IPS-NIHi7 (cell line): ENCODE measurements at regions not wholly inside any gene's neighbourhood (a gene's known extent, or its start where the extent isn't known, plus 50 kb on each side); places are given as distances from the start of the nearest gene placed in this dataset.

ENCODE experiments used
- DNase-seq: peaks from one replicate; pipeline ENCODE4 v3.0.0; 2012; ENCODE audit warnings: mixed read lengths; ENCODE audit errors: extremely low spot score

DNA sequence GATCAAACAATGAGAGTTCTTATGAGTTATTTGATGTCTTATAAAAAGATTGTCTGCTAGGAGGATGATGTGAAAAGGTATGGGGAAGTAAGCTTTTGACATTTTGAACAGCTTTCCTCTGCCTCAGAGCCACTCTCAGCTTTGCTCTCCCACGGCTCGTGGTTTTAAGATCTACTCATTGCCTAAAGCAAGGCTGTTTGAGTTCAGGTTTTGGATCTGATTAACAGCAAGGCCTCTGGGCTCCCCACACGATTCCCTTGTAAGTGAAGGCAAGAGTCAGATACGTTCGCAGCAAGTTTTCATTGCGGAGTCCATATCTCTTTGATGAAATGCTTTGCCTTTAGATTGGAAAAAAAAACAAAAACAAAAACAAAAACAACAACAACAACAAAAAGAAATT is 515.0 kb upstream of the SALL1 start:
- DNase-seq, result no peak

DNA sequence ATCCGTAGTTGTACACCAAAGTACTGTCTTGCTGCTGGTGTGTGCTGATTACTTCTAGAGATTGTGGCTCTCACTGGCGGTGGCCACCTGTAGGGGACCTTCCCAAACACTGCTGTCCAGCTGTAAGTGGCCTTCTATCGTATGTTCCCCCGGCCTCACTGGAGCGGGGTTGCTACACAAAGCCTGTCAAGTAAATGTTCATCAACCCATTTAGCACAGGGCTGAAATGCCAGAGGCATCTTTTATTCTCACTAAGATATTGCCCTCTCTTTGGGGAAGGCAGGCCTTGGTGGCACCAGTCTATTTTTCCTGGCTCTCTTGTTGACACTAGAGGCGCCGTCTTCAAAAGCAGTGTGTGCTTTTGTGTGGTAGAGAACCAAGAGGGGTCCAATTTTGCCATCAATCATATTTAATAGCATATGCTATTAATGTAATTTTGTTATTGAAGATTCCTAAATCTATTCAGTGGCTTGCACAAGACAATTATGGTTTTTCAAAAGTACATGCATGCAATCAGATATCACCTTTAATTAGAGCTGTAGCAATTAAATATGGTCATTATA is 514.4 kb upstream of the SALL1 start:
- no peak for DNase-seq

DNA sequence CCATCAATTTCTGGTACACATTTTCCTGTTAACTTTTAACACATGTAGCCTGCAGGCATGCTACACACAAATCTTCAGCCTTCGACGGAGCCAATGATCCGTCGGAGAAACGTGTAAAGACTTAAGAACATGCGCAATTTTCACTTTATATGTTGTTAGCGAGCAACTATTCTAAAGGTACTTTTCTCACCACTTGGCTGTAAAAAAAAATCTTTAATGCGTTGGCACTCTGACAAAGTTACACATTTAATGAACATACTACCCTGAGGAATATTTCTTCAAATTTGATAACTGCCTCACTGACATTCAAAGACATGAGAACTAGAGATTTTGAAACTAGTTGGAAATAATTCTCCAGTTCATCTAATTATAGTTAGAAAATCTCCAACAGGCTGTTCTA is 507.5 kb upstream of the SALL1 start:
- DNase-seq, result no peak

DNA sequence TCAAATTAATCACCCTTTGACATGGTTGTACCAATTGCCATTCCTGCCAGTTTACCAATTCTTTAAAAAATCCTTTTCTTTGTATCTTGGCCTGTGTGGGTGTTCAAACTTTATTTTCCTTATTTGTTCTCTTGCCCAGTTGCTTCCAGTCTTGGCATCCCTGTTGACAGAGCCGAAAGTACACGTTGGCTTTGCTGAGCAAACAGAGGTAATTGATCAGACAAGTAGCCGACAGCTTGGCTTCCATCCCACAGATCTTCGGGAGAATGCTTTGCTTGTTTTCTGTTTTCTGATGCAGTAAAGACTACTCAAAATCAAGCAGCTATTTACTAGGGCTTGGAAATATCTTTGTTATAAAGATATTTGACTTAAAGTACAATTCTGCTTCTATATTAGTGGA is 506.8 kb upstream of the SALL1 start:
- DNase-seq, result no peak

DNA sequence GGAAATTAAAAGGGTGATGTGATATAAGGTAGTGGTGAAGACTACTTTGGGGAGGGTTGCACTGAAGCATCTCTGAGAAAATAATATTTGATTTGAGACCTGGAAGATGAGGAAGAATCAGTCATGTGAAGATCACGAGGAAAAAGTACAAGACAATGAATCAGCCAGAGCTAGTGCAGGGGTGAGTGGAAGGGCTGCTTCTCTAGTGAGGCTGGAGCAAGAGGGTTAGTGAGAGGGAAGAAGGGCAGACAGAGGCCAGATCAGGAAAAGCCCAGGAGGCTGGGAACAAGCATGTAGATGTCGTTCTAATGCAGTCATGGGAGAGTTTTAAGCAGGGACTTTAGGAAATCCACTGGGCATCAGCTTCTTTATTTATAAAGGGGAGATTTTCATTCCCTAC is 504.2 kb upstream of the SALL1 start:
- no peak for DNase-seq

DNA sequence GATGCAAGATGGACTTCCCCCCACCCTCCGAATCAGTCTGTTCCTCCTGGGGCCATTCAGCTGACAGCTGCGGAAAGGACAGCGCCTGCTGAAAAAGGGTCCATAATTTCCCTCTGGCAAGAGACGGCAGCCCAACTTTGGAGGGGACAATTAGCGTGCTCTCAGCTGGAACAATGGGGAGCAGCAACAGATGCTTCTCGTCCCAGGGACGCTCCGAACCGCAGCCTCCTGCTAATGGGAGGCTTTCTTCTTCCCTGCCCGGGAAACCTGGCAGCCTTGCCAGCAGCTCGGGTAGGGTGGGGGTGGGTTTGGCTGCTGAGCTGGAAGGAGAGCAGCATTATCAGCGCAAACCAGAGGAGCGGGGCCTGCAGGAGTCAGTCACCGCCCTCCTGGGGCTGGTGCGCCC is 500.0 kb upstream of the SALL1 start:
- DNase-seq, result peak; percentile 35

DNA sequence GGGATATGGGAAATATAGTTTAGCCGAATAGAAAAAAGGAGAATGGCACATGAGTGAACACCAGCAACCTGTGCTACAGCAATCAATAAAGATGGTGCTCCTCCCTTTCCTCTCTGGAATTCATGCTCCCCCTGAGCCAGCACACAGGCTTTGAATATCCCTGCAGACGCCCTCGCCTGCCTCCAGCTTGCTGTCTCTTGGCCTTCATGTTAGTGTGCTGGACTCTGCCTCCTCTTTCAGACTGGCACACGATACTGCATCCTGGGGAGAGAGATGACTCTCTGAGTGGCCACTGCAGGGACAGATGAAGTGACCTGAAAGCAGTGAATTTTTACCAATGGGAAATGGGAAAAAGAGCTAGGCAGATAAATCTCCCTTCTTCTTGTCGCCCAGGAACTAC is 498.6 kb upstream of the SALL1 start:
- no peak for DNase-seq

DNA sequence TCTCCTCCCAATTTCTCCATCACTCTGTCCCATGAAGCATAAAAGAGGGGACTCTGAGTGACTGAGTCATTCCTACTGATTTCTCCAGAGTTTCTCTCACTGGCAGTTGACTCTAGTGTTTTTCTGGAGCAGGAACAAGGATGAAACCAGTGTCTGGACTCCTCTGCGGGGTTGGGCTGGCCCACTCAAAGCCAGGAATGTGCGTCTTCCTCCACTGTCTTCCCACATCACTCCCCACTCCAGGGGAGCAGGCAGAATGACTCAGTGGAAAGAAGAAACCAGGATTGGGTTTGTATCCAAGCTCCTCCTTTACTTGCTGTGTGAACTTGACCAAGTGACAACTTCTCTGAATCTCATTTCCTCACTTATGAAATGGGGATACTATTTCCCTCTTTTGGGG is 497.5 kb upstream of the SALL1 start:
- no peak for DNase-seq

DNA sequence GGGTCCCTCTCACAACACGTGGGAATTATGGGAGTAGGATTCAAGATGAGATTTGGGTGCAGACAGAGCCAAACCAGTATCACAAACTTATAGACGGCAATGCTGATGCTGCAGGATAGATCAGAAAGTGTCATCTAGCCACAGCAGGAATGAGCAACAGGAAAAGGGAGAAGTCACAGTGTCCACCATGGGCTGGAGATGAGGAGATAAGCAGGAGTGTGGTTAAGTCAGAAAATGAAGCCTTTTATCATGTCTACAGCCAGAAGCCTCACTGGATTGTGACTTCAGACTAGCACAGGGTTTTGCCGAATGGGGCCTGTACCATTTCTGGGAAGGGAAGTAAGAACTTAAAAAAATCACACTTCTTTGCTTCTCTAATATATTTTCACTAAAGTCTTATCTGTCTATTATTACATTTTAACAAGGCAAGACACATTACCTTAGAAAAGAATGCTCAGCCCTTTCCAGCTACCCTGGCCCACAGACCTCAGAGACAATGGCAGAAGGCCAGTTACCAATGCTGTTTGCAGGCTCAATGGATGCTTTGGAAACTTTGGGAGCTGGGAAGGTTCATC is 490.2 kb upstream of the SALL1 start:
- no peak for DNase-seq

DNA sequence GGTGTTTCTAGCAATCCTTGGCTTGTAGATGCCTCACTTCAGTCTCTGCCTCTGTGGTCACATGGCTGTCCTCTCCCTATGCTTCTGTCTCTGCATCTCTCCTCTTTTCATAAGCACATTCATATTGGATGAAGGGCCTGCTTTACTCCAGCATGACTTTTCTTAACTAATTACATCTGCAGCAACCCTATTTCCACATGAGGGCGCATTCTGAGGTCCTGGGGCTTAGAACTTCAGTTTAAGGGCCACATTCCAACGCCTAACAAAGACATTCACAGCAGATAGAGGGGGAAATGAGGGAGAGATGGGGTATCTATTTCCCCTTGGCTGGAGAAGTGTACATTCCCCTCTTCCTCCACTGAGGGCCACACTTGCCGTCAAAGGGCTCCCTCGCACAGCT is 489.1 kb upstream of the SALL1 start:
- no peak for DNase-seq

DNA sequence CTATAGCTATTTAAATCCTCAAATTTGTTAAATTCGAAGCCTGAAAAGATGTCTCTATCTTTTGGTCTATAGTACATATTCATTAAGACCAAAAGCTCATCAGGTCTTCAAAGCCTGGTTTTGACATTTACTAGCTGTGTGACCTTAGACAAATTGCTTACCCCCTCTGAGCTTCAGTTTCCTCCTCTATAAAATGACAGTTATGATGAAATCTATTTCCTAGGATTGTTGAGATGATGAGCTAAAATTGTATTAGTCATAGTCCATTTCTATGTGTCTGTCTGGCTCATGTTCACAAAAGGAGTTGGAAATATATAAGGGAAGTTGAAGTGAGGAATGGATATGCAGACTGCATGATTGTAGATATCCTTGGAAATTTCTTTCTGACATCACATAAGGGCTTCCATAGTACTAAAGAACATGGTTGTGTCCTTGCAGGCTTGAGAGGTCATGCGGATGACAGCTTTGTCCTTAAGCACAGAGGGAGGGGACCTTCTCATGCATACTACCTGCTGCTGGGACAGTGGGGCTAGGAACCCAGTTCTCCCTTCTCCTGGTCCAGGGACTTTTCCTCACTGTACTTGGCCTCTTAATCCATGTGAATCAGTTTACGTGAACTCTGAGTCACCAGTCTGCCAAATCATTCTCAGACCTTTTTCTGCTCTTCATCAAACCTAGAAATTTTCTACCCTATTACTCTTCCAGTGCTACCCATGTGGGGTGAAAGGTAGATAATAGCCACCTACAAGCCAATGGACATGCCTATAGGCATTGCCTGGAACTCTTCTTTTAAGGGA is 487.5 kb upstream of the SALL1 start:
- no peak for DNase-seq

DNA sequence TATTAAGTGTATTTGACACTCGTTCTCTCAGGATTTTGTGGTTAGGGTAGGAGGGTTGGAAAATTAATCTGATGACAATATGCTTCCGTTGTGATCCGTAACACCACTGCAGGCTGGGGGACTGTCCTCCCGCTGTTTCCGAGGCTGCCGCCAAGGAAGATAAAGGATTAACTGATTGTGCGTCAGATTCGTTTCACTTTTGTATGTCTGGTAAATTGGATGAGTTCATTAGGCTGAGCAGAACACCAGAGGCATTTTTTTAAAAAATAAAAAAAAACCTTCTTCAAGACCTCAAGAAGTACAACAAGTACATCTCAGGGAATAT is 486.7 kb upstream of the SALL1 start:
- DNase-seq, result no peak

DNA sequence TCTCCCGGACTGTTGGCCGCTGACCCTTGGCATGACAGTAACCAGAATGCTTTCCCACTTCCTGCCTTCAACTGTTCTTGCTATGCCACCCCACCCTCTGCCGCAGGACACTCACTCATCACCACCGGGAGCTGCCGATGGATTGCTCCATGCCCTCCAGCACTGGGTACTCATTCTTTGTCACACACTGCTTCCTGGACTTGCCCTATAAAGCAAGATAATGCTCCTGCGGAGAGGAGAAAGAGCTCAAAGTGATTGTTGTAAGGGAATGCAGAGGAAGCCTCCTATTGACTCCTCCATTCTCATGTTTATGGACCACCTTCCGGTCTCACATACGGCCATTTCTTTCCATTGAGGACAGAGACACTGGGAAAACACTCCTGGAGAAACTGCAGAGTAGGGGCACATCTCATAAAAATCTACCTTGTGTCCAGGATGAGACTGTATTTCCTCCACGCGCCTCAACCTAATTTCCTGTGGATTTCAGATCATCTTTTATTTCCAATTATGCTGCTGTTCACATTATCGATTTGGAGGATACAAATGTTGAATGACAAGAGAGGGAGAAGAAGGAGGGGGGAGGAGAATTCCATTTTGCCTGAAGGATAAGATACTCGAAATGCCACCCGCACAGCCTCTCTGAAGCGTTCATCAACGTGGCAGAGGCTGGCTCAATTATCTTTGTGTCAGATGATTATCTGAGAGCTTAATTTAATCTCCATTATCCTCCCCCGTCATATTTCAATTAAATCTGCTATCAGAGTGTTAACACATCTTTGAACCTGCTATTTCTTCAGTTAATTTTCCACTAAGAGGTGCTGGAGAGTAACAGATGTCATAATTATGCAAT is 486.1 kb upstream of the SALL1 start:
- peak; percentile 76 for DNase-seq

DNA sequence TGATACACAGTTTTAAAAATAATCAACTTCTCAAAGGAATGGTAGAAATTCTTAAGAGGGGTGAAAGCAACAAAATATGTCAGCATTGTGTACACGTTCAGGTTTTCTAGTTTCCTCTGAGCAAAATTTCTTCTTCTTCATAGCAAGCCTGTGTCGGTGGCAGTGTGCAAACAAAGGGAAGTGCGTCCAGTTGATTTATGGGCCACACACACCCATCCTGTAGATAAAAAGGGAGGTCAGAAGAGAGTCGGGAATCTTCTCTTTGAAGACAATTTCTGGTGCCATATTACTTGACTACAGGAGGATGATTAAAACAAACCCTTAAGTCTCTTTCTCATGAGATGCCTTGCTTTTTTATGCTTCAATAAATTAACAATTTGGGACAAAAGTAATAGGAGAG is 484.1 kb upstream of the SALL1 start:
- no peak for DNase-seq

DNA sequence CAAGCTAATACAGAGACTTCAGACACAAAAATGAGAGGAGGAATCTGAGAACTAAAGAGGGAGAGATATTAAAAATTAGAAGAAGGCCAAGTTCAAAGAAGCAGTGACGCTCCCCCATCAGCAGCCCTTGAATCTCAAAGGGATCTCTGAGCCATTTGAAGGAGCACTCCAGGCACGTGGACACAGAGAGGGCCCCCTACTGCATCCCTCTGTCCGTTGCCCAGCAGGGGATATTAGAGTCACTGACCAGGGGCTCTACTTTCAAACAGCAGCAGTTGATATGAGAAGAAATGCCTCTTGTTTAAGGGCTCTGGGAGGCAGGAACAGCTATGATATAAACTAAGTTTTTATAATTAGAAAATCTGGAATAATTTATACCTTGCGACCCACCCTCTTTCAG is 479.0 kb upstream of the SALL1 start:
- peak; percentile 59 for DNase-seq

DNA sequence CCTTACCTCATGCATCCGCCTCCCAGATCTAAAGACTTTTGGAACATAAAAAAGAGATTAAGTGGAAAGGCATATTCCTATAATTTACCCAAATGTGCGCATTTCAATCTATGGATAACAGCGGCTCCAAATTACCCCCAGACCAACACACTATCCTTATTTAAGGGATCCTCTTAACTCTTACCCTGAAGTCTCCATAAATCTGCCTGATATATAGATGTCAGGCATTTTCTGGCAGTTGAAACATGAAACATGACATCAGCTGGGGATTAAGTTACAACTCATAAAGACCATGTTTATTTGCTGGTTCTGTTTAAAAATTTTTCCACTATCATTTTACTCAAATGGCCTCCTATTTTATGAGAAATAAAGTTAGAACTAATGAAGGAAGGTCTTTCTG is 478.5 kb upstream of the SALL1 start:
- DNase-seq, result no peak

DNA sequence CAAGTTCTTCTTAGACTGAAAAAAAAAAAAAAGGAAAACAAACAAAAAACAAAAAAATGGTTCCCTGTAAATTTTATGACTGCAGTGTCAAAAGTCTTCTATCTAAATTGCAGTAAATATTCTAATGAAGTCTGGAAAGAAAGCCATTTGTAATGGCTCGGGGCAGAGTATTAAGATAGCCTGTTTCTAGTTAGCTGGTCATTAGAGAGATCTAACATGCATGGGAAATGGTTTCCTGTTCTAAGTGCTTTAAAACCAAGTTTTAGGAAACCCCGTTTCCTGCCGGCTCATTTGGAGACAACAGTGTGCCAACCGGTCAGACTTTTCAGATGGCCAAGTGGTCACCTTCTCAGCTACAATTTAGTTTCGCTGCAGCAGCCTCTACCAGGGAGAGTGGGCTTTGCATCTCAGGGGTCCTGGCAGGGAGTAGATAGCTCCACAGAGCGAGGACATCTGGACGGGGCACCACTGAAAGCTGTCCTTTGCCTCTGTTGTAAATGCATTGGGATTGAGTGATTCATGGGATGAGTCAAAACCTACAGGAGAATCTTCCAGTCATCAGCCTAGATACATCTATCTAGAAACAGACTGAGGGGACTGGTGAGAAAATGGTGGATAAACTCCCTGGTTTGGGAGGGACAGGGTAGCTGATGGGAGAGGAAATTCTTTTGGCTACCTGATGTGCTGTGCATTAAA is 473.2 kb upstream of the SALL1 start:
- DNase-seq, result no peak

DNA sequence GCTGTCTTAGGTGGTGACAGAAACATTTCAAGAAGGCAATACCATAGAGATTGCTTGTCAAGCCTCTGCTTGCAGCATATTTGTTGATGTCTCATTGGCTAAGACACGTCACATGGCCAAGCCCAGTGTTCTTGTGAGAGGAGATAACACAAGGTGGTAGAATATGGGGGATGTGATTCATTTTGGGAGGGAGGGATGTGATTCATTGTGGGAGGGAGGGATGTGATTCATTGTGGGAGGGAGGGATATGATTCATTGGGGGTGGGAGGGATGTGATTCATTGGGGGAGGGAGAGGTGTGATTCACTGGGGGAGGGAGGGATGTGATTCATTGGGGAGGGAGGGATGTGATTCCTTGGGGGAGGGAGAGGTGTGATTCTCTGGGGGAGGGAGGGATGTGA is 470.5 kb upstream of the SALL1 start:
- DNase-seq, result no peak

DNA sequence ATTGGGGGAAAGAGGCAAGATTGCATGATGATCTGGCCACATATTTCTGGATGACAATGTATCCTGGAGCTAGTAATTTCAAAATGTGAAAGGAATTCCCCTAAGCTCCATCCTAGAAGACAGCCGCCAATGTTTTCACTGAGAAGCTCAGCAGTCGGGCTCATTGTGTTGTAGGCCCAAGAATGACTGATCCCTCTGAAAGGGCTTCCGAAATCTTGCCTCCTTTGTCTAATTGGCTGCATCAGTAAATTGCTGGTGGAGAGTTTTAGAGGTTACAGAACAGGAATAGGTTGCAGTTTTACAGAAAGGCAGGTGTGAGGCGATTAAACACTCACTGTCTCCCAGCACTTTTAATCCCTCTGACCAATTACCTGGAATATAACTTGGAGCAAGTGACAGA is 464.1 kb upstream of the SALL1 start:
- DNase-seq, result no peak

DNA sequence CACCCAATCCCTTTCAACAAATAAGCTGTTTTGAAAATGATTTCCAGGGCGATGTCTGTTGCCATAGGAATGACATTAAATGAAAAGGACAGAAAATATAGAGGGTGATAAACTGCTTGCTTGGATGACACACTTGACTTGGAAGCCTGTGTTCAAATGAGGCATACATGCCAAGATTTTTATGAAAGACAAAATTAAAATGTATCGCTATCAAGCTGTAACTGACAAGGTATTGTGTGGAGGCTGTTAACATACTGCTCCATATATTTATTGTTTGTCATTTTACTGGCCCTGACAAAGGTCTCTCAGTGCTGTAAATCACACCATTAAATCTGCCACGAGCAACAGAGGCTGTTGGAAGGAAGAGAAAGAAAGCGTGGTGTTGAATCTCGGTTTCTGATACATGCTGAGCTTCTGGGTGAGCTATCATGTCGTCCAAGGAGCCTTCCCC is 456.2 kb upstream of the SALL1 start:
- DNase-seq, result no peak

DNA sequence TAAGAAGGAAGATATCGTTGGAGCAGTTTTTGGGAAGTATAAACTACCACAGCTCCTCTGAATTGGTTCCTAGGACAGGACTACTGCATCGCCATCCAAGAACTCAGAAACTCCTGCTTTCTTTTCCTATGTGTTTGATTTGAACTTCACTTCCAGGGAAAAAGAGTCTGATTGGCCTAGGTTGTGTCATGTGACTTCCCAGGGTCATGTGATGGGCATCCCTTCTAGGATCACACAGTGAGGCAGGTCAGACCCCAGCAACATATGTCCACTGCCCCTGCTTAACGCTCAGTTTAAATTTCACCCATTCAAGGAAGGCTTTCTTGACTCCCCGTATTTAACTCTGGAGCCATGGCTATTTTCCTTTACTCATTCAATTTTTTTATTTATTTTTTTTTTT is 445.2 kb upstream of the SALL1 start:
- no peak for DNase-seq
